IMR-90 (cell line): ENCODE measurements at regions not wholly inside any gene's neighbourhood (a gene's known extent, or its start where the extent isn't known, plus 50 kb on each side); places are given as distances from the start of the nearest gene placed in this dataset.

Source experiments
- ATAC-seq: fragments of 200-7000 bp; cut with Tn5 transposase; 2 replicates; pipeline ENCODE4 v1.9.1; 2020; ENCODE audit warnings: low read depth, mild to moderate bottlenecking, moderate library complexity
- BruUV-seq: library from RNA; stranded (reverse); fragments of 400-500 nt; replicated peaks from 2 replicates; lab custom pipeline; 2021; lab: Mats Ljungman, UMichigan
- CTCF ChIA-PET: fragments of 300-600 bp; formaldehyde crosslinking; extraction: SDS; loops from one replicate; lab custom pipeline; 2021; ENCODE audit warnings: antibody characterized with exemption; lab: Yijun Ruan, JAX
- POLR2A ChIA-PET: fragments of 300-600 bp; sonication (Branson Sonifier 250); formaldehyde crosslinking; loops from one replicate; lab custom pipeline; 2022; ENCODE audit warnings: antibody characterized with exemption; ENCODE audit not compliant: unreplicated experiment; lab: Charles Lee
- DNase-seq: peaks from one replicate; pipeline ENCODE4 v3.0.0; 2013
- H2AFZ ChIP-seq: replicated peaks from 2 replicates; pipeline ENCODE3; 2013; ENCODE audit warnings: low read length, mild to moderate bottlenecking; ENCODE audit not compliant: poor library complexity
- H2AK5ac ChIP-seq: 2 replicates; pipeline ENCODE4 v1.6.1; 2013; ENCODE audit warnings: low read depth, low read length, inconsistent platforms
- H2AK9ac ChIP-seq: replicated peaks from 2 replicates; pipeline ENCODE3; 2013; ENCODE audit warnings: mild to moderate bottlenecking, low read depth, low read length, moderate library complexity; ENCODE audit not compliant: poor library complexity
- H2BK120ac ChIP-seq: 2 replicates; pipeline ENCODE4 v1.6.1; 2013; ENCODE audit warnings: low read depth, low read length, inconsistent platforms
- H2BK15ac ChIP-seq: 3 replicates; pipeline ENCODE4 v1.6.1; 2013; ENCODE audit warnings: low read depth, low read length, inconsistent platforms
- H2BK20ac ChIP-seq: 2 replicates; pipeline ENCODE4 v1.6.1; 2013; ENCODE audit warnings: low read depth, mild to moderate bottlenecking, inconsistent platforms, low read length, moderate library complexity
- H2BK5ac ChIP-seq: 2 replicates; pipeline ENCODE4 v1.6.1; 2013; ENCODE audit warnings: mild to moderate bottlenecking, low read depth, low read length, inconsistent platforms; ENCODE audit not compliant: poor library complexity, severe bottlenecking
- H3K14ac ChIP-seq: replicated peaks from 2 replicates; pipeline ENCODE4 v1.6.1; 2013; ENCODE audit warnings: low read depth, low read length, inconsistent platforms
- H3K18ac ChIP-seq: 2 replicates; pipeline ENCODE4 v1.6.1; 2013; ENCODE audit warnings: low read depth, low read length, control low read depth
- H3K23ac ChIP-seq: 2 replicates; pipeline ENCODE4 v1.6.1; 2013; ENCODE audit warnings: low read depth, low read length, inconsistent platforms
- H3K27ac ChIP-seq: 2 replicates; pipeline ENCODE4 v1.5.1; 2013; ENCODE audit warnings: mild to moderate bottlenecking, control low read depth, low read length; ENCODE audit not compliant: insufficient read depth
- H3K27me3 ChIP-seq: 2 replicates; pipeline ENCODE4 v1.6.1; 2013; ENCODE audit warnings: low read length; ENCODE audit not compliant: control insufficient read depth, insufficient read depth
- H3K36me3 ChIP-seq: 2 replicates; pipeline ENCODE4 v1.6.1; 2013; ENCODE audit warnings: low read length, mixed read lengths; ENCODE audit not compliant: control insufficient read depth, insufficient read depth
- H3K4ac ChIP-seq: 2 replicates; pipeline ENCODE4 v1.6.1; 2013; ENCODE audit warnings: low read depth, low read length, inconsistent platforms
- H3K4me1 ChIP-seq: 2 replicates; pipeline ENCODE4 v1.6.1; 2013; ENCODE audit warnings: low read length, mixed read lengths; ENCODE audit not compliant: control insufficient read depth, insufficient read depth
- H3K4me2 ChIP-seq: 2 replicates; pipeline ENCODE4 v1.6.1; 2013; ENCODE audit warnings: low read depth, mild to moderate bottlenecking, control low read depth, low read length, moderate library complexity
- H3K4me3 ChIP-seq: 2 replicates; pipeline ENCODE4 v1.5.1; 2013; ENCODE audit warnings: low read depth, mild to moderate bottlenecking, control low read depth, low read length, moderate library complexity; ENCODE audit not compliant: insufficient read depth
- H3K56ac ChIP-seq: 2 replicates; pipeline ENCODE4 v1.6.1; 2013; ENCODE audit warnings: low read length, inconsistent platforms; ENCODE audit not compliant: insufficient read depth; ENCODE audit errors: extremely low read depth
- H3K79me1 ChIP-seq, 2 experiments: 2 replicates each; pipeline ENCODE4 v1.6.1; 2013; ENCODE audit warnings: low read length in 2 of 2, inconsistent platforms in 1 of 2, low read depth in 1 of 2
- H3K9ac ChIP-seq: 2 replicates; pipeline ENCODE4 v1.6.1; 2013; ENCODE audit warnings: low read depth, low read length, control low read depth
- H3K9me1 ChIP-seq: 2 replicates; pipeline ENCODE4 v1.6.1; 2013; ENCODE audit warnings: low read length, inconsistent platforms; ENCODE audit not compliant: insufficient read depth
- H3K9me3 ChIP-seq: 2 replicates; pipeline ENCODE4 v1.6.1; 2013; ENCODE audit warnings: low read length; ENCODE audit not compliant: control insufficient read depth, insufficient read depth
- H4K20me1 ChIP-seq: 2 replicates; pipeline ENCODE4 v1.6.1; 2013; ENCODE audit warnings: low read length, inconsistent platforms; ENCODE audit not compliant: insufficient read depth
- H4K5ac ChIP-seq: 2 replicates; pipeline ENCODE4 v1.6.1; 2013; ENCODE audit warnings: mild to moderate bottlenecking, low read depth, low read length, control low read depth
- H4K8ac ChIP-seq, 2 experiments: 2 replicates each; pipeline ENCODE4 v1.6.1; 2013; ENCODE audit warnings: low read depth in 2 of 2, low read length in 2 of 2, control low read depth in 1 of 2, inconsistent platforms in 1 of 2
- H4K91ac ChIP-seq: 2 replicates; pipeline ENCODE4 v1.6.1; 2013; ENCODE audit warnings: low read depth, low read length, inconsistent platforms; ENCODE audit not compliant: insufficient read depth
- FOS ChIP-seq: fragments of 150-350 bp; IDR thresholded peaks from 2 replicates; pipeline ENCODE4 v1.6.1; 2016; ENCODE audit warnings: low read depth, low read length
- USF2 ChIP-seq: fragments of 150-350 bp; IDR thresholded peaks from 2 replicates; pipeline ENCODE4 v1.6.1; 2017; ENCODE audit warnings: mild to moderate bottlenecking, antibody characterized with exemption, low read length, low read depth
- WGBS, 2 experiments: methylation state at CpG; one replicate each; pipeline versions ENCODE4 v1.1.5 to v1.1.7; 2013; ENCODE audit warnings: missing lambda C conversion rate in 2 of 2; ENCODE audit not compliant: insufficient read length in 1 of 2; ENCODE audit errors: extremely low coverage in 2 of 2; 5-methylcytosine and 5-hydroxymethylcytosine counted together
- dilution Hi-C: fragments of 300-500 bp; cut with HindIII; formaldehyde crosslinking; loops from one replicate; pipeline ENCODE4 v1.14.3; 2018; ENCODE audit warnings: low sequenced_read_pairs; ENCODE audit not compliant: unreplicated experiment
- in situ Hi-C: fragments of 300-500 bp; cut with MboI; formaldehyde crosslinking; loops from 3 replicates; pipeline ENCODE4 v1.14.3; 2019; ENCODE audit warnings: low sequenced_read_pairs, inconsistent platforms, mixed read lengths
- intact Hi-C: fragments of 100-400 bp; cut with micrococcal nuclease; formaldehyde crosslinking; loops from 2 replicates; pipeline ENCODE4 v1.10.0; 2022

- intact Hi-C loops (no loop called here), in situ Hi-C loops (no loop called here), dilution Hi-C loops (no loop called here)
- TF ChIP-seq FOS = no peak
- TF ChIP-seq USF2 = no peak
- H3K4me1 ChIP-seq = no peaks in the 10 kb centered on the region
- no peaks in the 10 kb centered on the region for H3K27me3 ChIP-seq
- H4K8ac ChIP-seq = no peak overlapping the region
- H3K23ac ChIP-seq = no peak overlapping the region
- no peaks in the 10 kb centered on the region for H3K79me1 ChIP-seq
- ChIA-PET POLR2A (no interaction called here), CTCF (no interaction called here)
- no peak overlapping the region for H2AK5ac ChIP-seq
- BruUV-seq = no TSS peak
- no peak overlapping the region for H2BK120ac ChIP-seq
- no peaks in the 10 kb centered on the region for H3K36me3 ChIP-seq
- H3K9me1 ChIP-seq = no peaks in the 10 kb centered on the region
- no peak overlapping the region for H3K27ac ChIP-seq
- no CpG with 5 or more reads among the region's 1 CpG for WGBS, 2 experiments
- no peak overlapping the region for H3K4me3 ChIP-seq
- H2AK9ac ChIP-seq = no peak overlapping the region
- H4K5ac ChIP-seq = no peak overlapping the region
- no peak overlapping the region for H3K14ac ChIP-seq
- no peak overlapping the region for H2AFZ ChIP-seq
- H2BK20ac ChIP-seq = no peak overlapping the region
- no peaks in the 10 kb centered on the region for H3K9me3 ChIP-seq
- no peak for DNase-seq
- H2BK15ac ChIP-seq = no peak overlapping the region
- H3K18ac ChIP-seq = no peak overlapping the region
- ATAC-seq = no peak
- H2BK5ac ChIP-seq = no peak overlapping the region
- no peak overlapping the region for H4K91ac ChIP-seq
- no peak overlapping the region for H3K56ac ChIP-seq
- no peak overlapping the region for H3K4me2 ChIP-seq
- H3K9ac ChIP-seq = no peak overlapping the region
- H3K4ac ChIP-seq = no peak overlapping the region
- H4K20me1 ChIP-seq = no peaks in the 10 kb centered on the region
Observed at GRCh38 chr3:102699819-102700140, 265.0 kb downstream of the ZPLD1 start.
